T-helper 1 cell treated with Interleukin-12 subunit alpha and Interleukin-12 subunit beta and Interleukin-4 antibody, amounts not matched to agents 30 μg/mL and 1 μg/mL, for 36 hours (primary cell): ENCODE measurements at regions not wholly inside any gene's neighbourhood (a gene's known extent, or its start where the extent isn't known, plus 50 kb on each side); places are given as distances from the start of the nearest gene placed in this dataset.

Experiments
- H3K27ac Mint-ChIP-seq: one replicate; pipeline ENCODE4 v1.8.0; 2021; ENCODE audit warnings: mild to moderate bottlenecking, mixed read lengths
- H3K27me3 Mint-ChIP-seq: one replicate; pipeline ENCODE4 v1.8.0; 2021; ENCODE audit warnings: low read depth, mixed read lengths
- H3K36me3 Mint-ChIP-seq: one replicate; pipeline ENCODE4 v1.8.0; 2021; ENCODE audit warnings: low read depth, mixed read lengths
- H3K4me1 Mint-ChIP-seq: one replicate; pipeline ENCODE4 v1.8.0; 2021; ENCODE audit warnings: low read depth, mixed read lengths
- H3K4me3 Mint-ChIP-seq: one replicate; pipeline ENCODE4 v1.8.0; 2021; ENCODE audit warnings: mild to moderate bottlenecking, moderate library complexity, mixed read lengths
- H3K9me3 Mint-ChIP-seq: one replicate; pipeline ENCODE4 v1.8.0; 2021; ENCODE audit warnings: mixed read lengths

- H3K36me3 Mint-ChIP-seq, result no peaks in the 10 kb centered on the region
- H3K4me3 Mint-ChIP-seq, result no peak overlapping the region
- H3K9me3 Mint-ChIP-seq, result peaks cover 12% of the 10 kb centered on the region
- H3K27ac Mint-ChIP-seq, result no peak overlapping the region
- no peaks in the 10 kb centered on the region for H3K4me1 Mint-ChIP-seq
- H3K27me3 Mint-ChIP-seq, result no peaks in the 10 kb centered on the region
These were observed 133.6 kb upstream of the ARPP21 start for GRCh38 chr3:35505772-35506171.

DNA sequence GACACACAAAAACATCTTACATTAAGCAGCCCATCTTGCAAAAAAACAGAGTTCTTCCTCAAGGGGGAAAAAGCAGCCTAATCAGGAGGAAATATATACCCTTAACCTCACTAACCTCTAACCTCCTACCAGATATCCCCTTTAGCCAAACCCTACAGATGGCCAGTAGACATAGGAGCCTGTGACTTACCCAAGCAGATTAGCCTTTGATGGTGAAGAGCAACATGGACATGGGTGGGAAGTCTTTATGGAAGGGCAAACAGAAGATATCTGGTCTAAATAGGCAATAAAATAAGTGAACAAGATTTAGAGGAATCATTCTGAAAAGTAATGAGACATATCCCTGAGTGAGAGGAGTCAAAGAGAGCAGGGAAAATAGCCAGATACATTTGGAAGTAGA lies 119.4 kb upstream of the ARPP21 start:
- no peak overlapping the region for H3K27ac Mint-ChIP-seq
- H3K4me3 Mint-ChIP-seq, result no peak overlapping the region
- H3K9me3 Mint-ChIP-seq, result no peaks in the 10 kb centered on the region
- no peaks in the 10 kb centered on the region for H3K4me1 Mint-ChIP-seq
- no peaks in the 10 kb centered on the region for H3K27me3 Mint-ChIP-seq
- no peaks in the 10 kb centered on the region for H3K36me3 Mint-ChIP-seq

- no peak overlapping the region for H3K4me3 Mint-ChIP-seq
- no peak overlapping the region for H3K27ac Mint-ChIP-seq
- H3K27me3 Mint-ChIP-seq, result no peaks in the 10 kb centered on the region
- no peaks in the 10 kb centered on the region for H3K9me3 Mint-ChIP-seq
- H3K4me1 Mint-ChIP-seq, result no peaks in the 10 kb centered on the region
- no peaks in the 10 kb centered on the region for H3K36me3 Mint-ChIP-seq
These were observed 118.1 kb upstream of the ARPP21 start for GRCh38 chr3:35521196-35521595.

DNA sequence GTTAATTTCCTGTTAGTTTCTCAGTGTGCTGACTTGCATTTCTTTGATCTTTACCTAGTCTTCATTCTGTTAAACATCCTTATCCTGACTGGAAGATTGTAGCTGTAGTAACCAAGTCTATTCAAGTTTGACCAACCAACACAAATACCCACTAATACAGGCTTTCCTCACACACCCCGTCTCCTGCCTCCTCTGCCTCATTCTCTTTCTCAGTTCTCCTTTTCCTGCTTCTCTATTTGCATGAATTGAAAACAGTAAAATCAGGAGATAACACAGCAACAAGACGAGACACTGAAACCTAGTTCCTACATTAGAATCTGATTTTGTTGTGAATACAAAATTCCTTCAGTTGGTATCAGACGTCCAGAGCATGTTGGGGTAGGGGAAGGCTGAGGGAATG lies 116.9 kb upstream of the ARPP21 start:
- no peaks in the 10 kb centered on the region for H3K9me3 Mint-ChIP-seq
- no peak overlapping the region for H3K27ac Mint-ChIP-seq
- H3K27me3 Mint-ChIP-seq, result no peaks in the 10 kb centered on the region
- no peak overlapping the region for H3K4me3 Mint-ChIP-seq
- H3K4me1 Mint-ChIP-seq, result no peaks in the 10 kb centered on the region
- H3K36me3 Mint-ChIP-seq, result no peaks in the 10 kb centered on the region

DNA sequence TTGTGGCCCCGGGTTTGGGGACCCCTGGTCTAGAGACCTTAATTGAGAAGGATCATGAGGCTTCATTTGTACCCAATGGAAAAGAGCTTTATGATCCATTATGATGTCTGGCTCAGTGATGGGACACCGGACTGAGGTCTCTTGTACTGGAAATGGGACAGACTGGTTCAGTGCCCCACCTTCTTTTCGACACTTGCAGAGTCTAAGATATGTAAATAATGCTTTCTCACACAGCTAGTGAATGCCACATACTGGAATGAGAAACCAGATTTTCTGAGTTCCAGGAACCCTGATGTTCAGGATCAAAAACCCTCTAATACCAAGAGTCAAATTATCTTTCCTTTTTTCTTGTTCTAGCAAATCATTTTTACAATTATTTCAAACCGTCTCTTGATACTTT lies 116.3 kb upstream of the ARPP21 start:
- no peak overlapping the region for H3K27ac Mint-ChIP-seq
- no peaks in the 10 kb centered on the region for H3K4me1 Mint-ChIP-seq
- no peaks in the 10 kb centered on the region for H3K36me3 Mint-ChIP-seq
- H3K4me3 Mint-ChIP-seq, result no peak overlapping the region
- no peaks in the 10 kb centered on the region for H3K27me3 Mint-ChIP-seq
- H3K9me3 Mint-ChIP-seq, result no peaks in the 10 kb centered on the region

GRCh38 chr3:35523838-35524237 lies 115.5 kb upstream of the ARPP21 start:
- Mint-ChIP-seq H3K9me3 (no peaks in the 10 kb centered on the region), H3K36me3 (no peaks in the 10 kb centered on the region), H3K27ac (no peak overlapping the region), H3K4me3 (no peak overlapping the region), H3K4me1 (no peaks in the 10 kb centered on the region), H3K27me3 (no peaks in the 10 kb centered on the region)

DNA sequence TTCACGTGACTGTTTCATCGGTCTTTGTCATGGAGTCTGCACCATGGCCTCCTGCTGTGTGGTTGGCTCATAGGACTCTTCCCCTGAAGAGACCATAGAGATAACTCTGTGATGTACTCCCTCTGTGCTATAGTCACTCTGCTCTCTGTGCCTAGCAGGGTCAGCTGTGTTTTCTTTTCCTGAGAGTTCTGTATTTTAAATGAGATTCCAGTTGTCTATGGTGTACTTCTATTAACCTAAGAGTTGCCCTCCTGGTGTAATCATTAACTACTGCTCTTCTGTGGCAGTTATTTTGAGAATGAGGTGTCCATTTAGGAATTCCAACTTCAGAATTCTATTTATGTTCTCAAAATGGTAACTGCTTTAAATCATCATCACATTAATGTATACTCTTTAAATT lies 114.5 kb upstream of the ARPP21 start:
- no peak overlapping the region for H3K4me3 Mint-ChIP-seq
- H3K27ac Mint-ChIP-seq, result no peak overlapping the region
- no peaks in the 10 kb centered on the region for H3K36me3 Mint-ChIP-seq
- H3K4me1 Mint-ChIP-seq, result no peaks in the 10 kb centered on the region
- no peaks in the 10 kb centered on the region for H3K9me3 Mint-ChIP-seq
- H3K27me3 Mint-ChIP-seq, result no peaks in the 10 kb centered on the region

DNA sequence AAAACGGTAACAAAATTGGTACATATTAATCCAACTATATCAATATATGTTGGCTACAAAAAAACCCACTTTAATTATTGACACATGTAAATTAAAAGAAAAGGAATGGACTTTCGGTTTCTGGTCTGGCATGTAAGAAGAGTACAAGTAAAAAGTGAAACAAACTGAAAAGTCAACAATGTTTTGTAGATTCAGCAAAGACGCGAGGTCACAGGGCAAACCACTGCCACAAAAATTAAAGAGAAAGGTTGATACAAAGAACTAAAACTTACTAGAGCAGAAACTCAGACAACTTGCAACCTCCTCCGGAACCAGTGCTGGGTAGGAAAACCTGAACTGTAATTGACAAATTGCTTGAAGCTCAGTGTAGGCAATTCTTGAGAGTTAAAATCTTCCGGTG lies 110.6 kb upstream of the ARPP21 start:
- no peaks in the 10 kb centered on the region for H3K4me1 Mint-ChIP-seq
- no peak overlapping the region for H3K27ac Mint-ChIP-seq
- no peak overlapping the region for H3K4me3 Mint-ChIP-seq
- H3K36me3 Mint-ChIP-seq, result no peaks in the 10 kb centered on the region
- no peaks in the 10 kb centered on the region for H3K27me3 Mint-ChIP-seq
- H3K9me3 Mint-ChIP-seq, result no peaks in the 10 kb centered on the region

DNA sequence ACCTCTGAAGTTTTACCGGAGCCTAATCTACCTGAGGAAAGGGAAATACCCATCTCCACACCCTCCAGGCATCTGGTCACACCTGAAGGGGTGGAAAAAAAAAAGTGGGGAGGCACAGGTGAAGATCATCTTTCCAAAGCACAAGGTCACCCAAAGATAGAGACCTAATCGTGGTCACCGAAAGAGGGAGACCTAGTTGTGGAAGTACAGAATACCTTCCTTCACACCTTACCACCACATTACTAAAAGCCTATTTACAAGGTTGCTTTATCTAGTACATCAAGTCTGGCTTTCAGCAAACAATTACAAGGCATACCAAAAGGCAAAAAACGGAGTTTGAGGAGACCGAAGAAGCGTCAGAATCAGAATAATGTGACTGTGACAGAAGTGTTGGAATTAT lies 110.0 kb upstream of the ARPP21 start:
- no peak overlapping the region for H3K27ac Mint-ChIP-seq
- no peaks in the 10 kb centered on the region for H3K9me3 Mint-ChIP-seq
- H3K27me3 Mint-ChIP-seq, result no peaks in the 10 kb centered on the region
- H3K36me3 Mint-ChIP-seq, result no peaks in the 10 kb centered on the region
- H3K4me3 Mint-ChIP-seq, result no peak overlapping the region
- no peaks in the 10 kb centered on the region for H3K4me1 Mint-ChIP-seq

- Mint-ChIP-seq H3K27me3 (no peaks in the 10 kb centered on the region), H3K4me3 (no peak overlapping the region), H3K9me3 (no peaks in the 10 kb centered on the region), H3K4me1 (no peaks in the 10 kb centered on the region), H3K36me3 (no peaks in the 10 kb centered on the region), H3K27ac (no peak overlapping the region)
These were observed 102.1 kb upstream of the ARPP21 start for GRCh38 chr3:35537265-35537664.

- no peaks in the 10 kb centered on the region for H3K9me3 Mint-ChIP-seq
- no peaks in the 10 kb centered on the region for H3K27me3 Mint-ChIP-seq
- no peak overlapping the region for H3K4me3 Mint-ChIP-seq
- H3K4me1 Mint-ChIP-seq, result no peaks in the 10 kb centered on the region
- no peaks in the 10 kb centered on the region for H3K36me3 Mint-ChIP-seq
- H3K27ac Mint-ChIP-seq, result no peak overlapping the region
These were observed 94.3 kb upstream of the ARPP21 start for GRCh38 chr3:35544976-35545375.

- no peak overlapping the region for H3K4me3 Mint-ChIP-seq
- no peaks in the 10 kb centered on the region for H3K9me3 Mint-ChIP-seq
- H3K36me3 Mint-ChIP-seq, result no peaks in the 10 kb centered on the region
- no peaks in the 10 kb centered on the region for H3K27me3 Mint-ChIP-seq
- H3K4me1 Mint-ChIP-seq, result no peaks in the 10 kb centered on the region
- no peak overlapping the region for H3K27ac Mint-ChIP-seq
These were observed 89.6 kb upstream of the ARPP21 start for GRCh38 chr3:35549690-35550089.

- Mint-ChIP-seq H3K27me3 (no peaks in the 10 kb centered on the region), H3K4me3 (no peak overlapping the region), H3K27ac (no peak overlapping the region), H3K36me3 (no peaks in the 10 kb centered on the region), H3K9me3 (no peaks in the 10 kb centered on the region), H3K4me1 (no peaks in the 10 kb centered on the region)
These were observed 77.2 kb upstream of the ARPP21 start for GRCh38 chr3:35562141-35562540.

DNA sequence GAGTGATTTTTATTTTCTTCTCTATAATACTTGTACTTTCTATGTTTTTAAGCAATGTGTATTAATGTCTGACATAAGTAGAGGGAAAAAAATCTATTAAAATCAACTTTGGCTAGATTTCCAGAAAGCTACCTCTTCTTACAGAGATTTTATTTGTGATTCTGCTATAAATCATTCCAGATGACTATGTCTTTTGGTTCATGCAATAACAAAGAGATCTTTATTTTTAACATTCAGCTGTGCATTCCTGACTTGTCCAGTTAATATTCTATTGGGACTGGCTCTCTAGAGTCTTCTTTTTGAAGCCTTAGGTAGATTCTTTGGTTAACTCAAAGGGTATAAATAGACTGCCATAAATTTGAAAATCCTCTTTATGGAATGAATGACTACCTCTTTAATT lies 74.3 kb upstream of the ARPP21 start:
- Mint-ChIP-seq H3K4me1 (no peaks in the 10 kb centered on the region), H3K36me3 (no peaks in the 10 kb centered on the region), H3K27me3 (no peaks in the 10 kb centered on the region), H3K4me3 (no peak overlapping the region), H3K27ac (no peak overlapping the region), H3K9me3 (no peaks in the 10 kb centered on the region)
